Stromal cell of bone marrow (primary cell): ENCODE measurements at regions not wholly inside any gene's neighbourhood (a gene's known extent, or its start where the extent isn't known, plus 50 kb on each side); places are given as distances from the start of the nearest gene placed in this dataset.

Experiments
- DNase-seq: peaks from one replicate; pipeline ENCODE4 v3.0.0-alpha.2; 2012; ENCODE audit warnings: low read depth

DNA sequence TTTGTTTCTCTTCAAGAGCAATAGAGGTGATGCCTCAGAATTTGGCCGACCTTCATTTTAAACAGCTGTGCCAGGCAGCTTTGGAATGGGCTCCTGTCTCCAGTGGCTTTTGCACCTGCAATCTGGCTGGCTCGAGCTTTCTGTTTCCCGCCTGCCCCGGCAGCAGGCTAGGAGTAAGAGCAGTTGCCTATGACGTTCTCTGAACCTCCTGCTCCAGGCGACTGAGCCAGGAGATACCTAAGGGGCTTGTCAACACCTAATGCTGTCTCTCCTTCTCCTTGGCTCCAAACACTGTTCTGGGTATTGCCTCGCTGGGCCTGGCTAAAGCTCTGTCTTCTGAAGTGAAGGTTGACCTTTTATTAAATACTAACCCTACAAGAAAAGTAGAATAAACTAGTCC lies 229.9 kb downstream of the LRRN1 start:
- no peak for DNase-seq

DNA sequence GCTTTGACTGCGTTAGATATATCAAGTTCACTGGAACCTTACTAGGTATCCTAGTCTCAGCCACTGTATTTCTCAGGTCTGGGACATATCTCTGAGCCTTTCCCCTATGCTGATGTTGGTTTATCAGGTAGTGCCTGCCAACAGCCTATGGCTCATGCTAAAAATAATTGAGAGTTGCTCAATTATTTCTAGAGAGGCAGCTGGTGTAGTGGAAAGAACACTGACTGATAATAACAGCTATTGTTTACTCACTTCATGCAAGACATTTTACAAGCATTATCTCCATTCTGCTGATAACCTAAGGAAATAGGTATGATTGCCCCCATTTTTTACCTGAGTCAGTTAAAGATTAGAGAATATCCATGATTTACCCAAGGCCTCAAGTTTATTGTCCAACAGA lies 231.4 kb downstream of the LRRN1 start:
- no peak for DNase-seq

DNA sequence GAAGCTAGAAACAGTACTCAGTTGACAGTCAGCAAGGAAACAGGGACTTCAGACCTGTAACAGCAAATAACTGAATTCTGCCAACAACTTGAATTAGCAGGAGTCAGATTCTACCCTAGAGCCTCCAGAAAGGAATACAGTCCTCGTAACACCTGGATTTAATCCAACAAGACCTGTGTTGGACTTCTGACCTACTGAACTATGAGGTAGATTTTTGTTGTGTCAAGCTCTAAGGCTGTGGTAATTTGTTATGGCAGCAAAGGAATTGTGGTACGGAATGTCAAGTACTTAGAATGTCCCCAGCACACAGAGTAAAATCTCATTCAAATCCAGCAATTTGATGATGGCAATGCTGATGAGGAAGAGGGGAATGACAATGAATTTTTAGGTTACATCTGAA lies 234.1 kb downstream of the LRRN1 start:
- no peak for DNase-seq

DNA sequence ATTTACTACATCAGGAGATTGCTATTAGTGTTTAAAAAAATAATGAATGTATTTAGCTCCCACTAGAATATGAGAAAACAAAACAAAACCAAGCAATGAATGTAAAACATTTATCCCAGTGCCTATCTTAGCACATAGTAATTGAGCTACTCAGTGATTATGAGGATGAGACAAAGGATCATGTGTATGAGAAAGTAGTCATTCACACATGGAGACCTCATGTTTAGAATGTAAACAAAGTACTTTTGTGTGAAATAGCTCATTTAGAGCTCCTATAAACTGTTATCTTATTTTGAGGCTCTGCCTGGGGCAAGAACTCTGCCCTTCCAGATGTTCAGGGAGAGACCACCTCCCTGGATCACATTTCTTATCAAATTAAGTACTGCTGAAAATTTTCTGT lies 236.8 kb downstream of the LRRN1 start:
- no peak for DNase-seq

DNA sequence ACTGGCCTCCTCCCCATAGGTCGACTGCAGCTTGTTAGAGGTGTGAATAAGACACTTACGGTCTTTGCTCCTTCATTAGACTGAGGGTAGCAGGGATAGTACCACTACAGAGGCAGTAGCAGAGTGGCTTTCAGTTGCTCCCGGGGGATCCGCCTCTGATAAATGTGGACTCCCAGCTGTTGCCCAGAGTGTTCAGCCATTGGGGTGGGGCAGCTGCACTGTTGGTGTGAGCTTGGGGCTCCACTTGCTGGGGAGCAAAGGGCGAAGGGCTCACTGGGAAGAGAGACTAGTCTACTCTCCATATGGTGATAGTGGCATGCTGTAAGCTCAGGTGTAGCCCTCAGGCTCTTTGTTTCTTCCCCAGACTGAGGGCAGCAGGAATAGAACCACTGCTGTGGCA lies 239.1 kb downstream of the LRRN1 start:
- DNase-seq = no peak

DNA sequence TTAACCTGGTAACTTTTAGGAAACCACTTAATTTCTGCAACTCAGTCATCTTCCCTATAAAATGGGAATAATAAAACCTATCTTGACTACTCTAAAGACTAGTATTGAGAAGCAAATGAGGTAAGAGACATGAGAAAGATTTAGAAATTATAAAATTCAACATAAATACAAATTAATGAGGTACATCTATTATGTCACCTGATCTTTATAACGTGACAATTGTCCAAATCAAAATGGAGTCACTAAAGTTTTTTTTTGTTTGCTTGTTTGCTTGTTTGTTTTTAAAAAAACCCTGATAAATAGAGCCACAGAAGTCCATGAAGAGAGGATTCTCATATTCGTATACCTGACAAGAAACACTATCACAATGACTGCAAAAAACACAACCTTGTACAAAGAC lies 242.8 kb downstream of the LRRN1 start:
- no peak for DNase-seq

DNA sequence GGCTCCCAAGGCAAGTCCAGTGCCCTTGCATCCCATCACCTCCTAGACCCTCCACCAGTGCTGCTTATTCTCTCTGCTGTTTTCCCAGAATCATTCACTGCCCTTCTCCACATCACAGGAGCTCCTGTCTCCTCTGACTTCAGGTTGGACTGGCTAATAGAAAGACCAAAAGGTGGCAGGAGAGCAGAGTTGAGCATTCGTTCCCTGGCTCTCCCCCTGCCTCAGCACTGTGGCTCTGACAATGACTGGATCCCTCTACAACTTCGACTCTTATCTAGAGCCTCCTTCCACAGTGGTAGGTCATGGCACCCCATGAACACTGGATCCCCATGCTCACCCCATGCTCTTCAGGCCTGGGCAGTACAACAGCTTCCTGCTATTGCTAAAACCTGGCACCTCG lies 243.6 kb downstream of the LRRN1 start:
- DNase-seq = no peak

DNA sequence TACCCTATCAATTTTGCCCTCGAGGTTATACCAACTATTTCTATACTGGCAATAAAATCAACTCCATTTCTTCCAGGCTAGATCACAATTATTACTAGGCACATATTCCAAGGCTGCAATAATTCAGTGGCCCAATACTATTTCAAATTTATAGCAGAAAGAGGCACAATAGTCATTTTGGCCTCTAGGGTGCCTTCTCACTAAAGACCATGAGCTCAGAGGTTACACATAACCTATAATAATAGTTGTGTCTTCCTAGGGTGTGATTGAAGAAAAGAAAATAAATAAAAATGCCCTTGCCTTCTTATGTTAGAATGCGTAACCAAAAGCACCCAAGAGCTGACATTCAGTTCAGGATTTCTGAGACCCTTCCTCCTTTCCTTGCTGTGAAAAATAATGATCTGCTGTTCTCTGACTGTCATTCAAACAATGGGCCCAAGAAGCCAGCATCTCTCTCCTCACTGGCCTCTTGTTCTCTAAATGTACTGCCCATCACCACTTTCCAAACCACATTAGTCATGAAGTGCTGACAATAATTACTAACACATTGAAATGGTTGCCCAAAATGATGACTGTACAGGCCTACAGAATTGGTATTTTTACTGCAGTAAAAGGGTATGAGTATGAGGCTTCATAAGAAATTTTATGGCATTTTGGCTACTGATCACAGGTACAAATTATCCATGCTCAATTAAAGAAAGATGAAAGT lies 244.8 kb downstream of the LRRN1 start:
- peak; percentile 65 for DNase-seq

DNA sequence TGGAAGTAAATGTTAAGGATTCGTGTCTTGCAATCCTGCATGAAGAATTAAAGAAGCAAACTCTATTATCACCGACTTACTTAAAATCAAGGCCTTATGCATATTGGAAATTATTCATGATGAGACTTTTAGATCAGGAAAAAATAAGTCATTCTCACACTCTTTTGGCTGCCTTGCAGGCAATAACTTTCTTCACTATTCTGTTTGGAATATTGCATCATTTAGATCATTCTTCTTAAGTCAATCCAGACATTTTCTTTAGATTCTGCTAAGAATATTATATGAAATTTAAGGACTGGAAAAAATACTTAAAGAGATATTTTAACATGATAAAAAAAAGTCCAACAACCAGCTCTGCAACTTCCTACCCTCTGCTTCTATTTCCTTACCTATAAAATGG lies 245.4 kb downstream of the LRRN1 start:
- no peak for DNase-seq

DNA sequence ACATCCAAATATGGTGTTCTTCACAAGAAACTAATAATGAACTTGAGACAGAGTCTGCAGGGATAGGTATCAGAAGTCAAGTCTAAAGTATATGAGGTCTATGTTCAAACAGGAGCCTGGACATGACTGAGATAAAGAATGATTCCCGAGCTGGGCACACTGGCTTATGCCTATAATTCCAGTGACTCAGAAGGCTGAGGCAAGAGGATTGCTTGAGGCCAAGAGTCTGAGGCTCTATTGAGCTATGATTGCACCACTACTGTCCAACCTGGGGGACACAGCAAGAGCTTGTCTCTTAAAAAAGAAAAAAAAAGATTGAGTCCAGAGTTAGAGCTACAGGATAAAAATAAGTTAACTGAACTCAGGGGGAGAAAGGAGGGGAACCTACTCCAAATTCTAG lies 246.5 kb downstream of the LRRN1 start:
- DNase-seq = no peak

DNA sequence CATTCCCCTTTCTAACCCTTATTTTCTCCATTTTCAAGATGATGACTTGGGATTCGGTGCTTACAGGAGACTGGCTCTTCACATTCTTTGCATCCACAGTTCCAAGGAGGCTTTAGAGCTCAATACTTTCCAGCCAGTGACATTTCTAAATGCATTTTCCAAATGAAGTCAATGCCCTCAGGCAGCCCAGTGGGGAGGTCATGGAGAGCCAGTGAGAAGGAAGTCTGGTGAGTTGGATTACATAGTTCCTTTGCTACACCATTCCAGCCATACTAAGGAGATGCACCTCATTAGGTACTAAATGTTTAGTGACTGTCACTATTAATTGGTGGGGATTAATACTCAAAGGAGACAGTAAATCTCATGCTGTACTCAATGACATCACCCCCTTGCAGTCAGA lies 248.1 kb downstream of the LRRN1 start:
- DNase-seq = no peak

DNA sequence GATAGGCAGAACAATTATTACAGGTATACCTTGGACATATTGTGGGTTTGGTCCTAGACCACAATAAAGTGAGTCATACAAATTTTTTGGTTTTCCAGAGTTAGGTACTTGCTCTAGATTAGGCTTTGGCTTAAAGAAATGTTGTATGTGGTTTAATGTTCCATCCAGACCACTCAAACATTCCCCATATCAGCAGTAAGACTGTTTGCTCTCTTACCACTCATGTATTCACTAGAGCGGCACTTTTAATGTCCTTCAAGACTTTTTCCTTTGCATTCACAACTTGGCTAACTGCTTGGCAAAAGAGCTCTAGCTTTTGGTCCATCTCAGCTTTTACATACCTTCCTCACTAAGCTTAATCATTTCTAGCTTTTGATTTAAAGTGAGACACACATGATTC lies 250.5 kb upstream of the SETMAR start:
- no peak for DNase-seq

DNA sequence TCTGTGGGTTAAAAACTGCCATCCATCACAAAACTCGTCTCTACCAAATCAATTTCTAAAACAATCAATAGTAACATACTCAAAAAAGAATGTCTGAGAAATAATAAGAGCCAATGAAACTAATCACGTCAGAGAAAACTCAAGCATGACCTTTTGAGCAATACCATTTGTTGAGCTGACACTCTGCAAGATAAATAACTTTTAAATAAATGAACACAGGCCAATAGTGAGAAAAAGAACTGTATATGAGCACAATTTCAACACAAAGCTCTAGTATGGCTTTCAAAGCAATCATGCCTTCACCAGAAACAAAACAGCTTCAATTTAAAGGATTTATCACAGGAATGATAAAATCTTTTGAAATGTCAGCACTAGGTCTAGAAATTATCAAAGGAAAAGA lies 249.2 kb upstream of the SETMAR start:
- no peak for DNase-seq

DNA sequence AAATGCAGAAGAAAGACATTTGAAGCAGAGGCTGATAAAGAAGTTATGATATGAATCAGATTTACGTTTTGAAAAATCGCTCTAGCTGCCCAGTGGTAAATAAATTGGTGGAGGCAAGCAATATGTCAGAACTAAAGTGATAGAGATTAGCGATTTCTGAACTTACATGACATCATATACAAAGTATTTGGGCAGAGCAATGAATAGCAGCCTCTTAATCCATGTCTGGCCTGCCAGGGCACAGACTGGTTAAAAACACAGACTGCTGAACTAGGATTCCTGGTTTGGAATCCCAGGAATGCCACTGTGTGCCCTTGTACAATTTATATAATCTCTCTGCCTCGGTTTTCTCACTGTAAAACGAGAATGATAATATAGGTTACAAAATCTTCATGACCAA lies 243.1 kb upstream of the SETMAR start:
- peak; percentile 13 for DNase-seq

DNA sequence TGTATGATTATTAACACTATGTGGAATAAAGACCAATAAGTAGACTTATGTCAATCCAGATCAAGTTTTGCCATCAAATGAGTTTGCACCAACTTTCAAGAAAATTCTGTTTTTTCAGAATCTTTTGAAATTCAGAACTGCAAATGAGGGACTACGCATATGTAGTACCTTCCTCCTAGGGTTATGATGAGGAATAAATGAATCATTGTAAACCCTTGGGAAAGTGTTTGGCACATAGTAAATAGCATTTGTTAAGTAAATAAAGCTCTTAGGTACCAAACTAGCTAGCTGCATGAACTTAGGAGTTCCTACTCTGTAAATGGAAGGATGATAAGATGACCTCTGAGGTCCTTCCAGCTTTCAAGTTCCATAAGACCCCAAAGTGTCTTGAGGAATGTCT lies 242.6 kb upstream of the SETMAR start:
- no peak for DNase-seq

DNA sequence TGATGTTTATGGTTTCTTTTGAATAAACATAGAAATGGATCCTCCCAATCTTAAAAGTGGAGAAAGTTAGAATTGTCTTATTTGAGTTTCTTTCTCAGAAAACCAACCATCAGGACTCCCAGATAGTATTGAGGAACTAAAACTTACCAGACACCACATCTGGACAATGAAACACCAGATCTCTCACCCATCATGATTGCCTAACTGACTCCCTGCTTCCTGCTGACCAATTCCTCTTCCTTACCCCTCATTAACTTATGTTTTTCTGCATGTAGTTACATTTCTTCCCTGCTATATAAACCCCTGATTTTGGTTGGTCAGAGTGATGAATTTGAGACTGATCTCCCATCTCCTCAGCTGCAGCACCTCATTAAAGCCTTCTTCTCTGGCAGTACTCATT lies 242.0 kb upstream of the SETMAR start:
- DNase-seq = no peak

DNA sequence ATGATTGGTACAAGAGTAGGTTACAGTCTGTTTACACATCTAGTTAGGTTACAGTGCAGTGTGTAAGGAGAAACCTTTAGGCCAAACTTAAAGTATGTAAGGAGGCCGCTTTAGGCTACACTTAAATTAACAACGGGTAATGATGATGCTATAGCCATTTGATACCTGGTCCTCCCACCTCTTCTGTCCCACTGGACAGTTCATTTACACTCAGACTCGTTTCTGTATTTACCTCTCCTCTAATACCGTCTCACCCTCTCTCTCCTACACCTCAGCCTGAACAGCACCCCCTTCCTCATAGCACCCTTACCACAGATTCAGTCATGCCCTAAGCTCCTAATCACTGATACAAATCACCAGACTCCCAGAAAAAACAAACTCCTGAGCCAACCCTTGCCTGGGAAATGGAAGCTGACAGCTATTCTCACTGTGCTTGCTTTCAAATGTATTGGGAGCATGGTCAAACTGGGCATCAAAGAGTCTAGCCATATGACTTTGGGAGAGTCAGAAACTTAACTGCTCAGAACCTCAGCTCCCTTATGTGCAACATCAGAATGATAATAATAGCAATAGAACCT lies 241.3 kb upstream of the SETMAR start:
- no peak for DNase-seq

DNA sequence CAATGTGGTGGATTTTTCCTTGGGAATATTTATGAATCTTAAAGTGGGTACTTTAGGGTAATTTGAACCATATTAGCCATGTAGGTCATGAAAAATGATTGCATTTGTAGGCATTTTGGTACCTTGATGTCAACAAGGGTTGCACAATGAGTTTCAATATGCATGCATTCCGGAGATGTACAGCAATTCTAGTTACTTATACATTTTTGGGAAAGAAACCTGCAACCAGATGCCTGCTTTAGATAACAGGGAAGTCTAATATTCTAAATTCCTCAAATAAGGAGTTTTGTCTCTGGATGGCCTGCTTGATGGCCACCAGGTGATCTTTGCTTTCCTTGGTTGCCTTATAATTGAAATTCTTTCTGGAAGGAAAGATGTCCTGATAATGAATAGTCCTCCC lies 240.5 kb upstream of the SETMAR start:
- DNase-seq = no peak

DNA sequence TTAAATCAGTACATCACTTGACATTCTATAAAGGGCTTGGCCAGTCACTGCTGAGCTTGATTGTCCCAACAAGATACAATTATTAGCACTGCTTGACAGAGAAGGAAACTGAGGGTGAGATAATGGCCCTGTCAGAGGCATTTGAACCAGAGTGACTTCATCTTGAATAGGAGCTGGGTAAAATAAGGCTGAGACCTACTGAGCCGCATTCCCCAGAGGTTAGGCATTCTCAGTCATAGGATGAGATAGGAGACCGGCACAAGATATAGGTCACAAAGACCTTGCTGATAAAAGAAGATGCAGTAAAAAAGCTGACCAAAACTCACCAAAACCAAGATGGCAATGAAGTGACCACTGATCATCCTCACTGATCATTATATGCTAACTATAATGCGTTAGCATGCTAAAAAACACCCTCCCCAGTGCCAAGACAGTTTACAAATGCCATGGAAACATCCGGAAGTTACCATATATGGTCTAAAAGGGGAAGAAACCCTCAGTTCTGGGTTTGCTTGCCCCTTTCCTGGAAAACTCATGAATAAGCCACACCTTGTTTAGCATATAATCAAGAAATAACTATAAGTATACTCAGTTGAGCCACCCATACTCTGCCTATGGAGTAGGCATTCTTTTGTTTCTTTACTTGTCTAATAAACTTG lies 239.1 kb upstream of the SETMAR start:
- DNase-seq = no peak

DNA sequence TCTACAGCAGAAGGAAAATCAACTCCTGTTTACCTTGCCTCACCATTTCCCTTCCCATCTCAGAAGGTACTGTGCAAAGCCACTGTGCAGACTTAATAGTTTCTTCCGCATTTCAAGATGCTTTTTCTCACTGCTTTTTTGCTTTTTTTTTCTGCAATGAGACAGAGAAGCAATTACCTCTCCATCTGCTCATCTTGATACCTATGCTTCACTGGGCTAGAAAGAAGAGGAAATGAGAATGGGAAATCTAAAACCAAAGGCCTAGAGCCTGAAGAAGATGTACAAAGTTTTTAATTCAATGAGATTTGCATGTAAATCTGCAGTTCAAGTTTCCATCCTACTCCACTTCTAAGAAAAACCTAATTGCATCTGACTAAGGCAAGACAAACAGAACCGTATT lies 238.1 kb upstream of the SETMAR start:
- no peak for DNase-seq

DNA sequence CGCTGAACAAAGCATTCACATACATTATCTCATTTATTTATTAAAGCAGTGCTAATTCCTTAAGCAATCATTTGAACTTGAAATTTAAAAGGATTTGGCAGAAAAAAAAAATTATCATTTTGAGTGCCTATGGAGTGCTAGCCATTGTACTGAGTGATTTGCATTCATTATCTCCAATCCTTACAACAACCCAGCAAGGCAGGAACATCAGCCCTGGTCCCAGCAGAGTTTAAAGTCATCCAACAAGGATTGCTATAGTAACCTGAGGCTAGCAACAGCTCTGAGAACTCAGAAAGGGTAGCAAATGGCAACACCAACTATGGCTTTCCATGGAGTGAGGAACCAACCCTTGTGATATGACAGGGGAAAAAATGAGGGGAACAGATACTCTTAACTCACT lies 237.6 kb upstream of the SETMAR start:
- DNase-seq = no peak

DNA sequence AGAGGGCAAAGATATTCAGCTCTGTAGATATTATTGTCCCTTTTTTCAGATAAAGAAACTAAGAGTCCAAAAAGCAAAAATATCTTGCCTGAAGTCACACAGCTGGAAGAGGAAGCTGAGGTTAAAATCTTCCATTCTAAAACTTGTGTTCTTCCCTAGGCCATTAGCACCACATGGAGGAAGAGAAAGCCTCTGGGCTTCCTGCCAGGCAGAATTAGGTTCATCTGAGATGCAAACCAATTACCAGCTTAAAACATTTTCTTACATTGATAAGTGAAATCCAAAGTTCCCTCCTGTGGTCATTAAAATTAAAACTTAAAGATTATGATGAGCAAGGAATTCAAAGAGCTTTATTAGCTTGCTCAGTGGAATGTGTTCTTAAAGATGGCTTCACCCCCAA lies 235.3 kb upstream of the SETMAR start:
- no peak for DNase-seq

DNA sequence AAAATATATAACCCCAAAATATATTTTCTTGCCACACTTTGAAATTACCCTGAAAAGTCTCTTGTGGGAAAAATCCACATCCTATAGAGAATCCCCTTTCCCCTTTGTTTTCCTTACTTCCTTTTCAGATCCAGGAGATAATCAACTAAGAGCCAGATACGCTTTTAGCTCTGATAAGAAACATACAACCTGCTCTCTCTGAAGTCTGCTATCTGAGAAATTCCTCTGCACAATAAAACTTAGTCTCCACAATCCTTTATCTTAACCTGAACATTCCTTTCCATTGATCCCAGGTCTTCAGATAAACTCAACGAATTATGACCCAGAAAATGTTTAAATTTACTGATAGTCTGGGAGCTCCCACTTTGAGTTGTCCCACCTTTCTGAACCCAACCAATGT lies 233.4 kb upstream of the SETMAR start:
- DNase-seq = no peak
